Astrocyte (in vitro differentiated cells and primary cell): ENCODE measurements at regions not wholly inside any gene's neighbourhood (a gene's known extent, or its start where the extent isn't known, plus 50 kb on each side); places are given as distances from the start of the nearest gene placed in this dataset.

Source experiments
- DNase-seq: peaks from one replicate; pipeline ENCODE4 v3.0.0-alpha.2; 2010; ENCODE audit warnings: low read depth
- FAIRE-seq: peaks from 2 replicates; lab custom pipeline; 2011; peaks lifted over from hg19 to GRCh38; lab: Jason Lieb, UNC
- H2AFZ ChIP-seq: 2 replicates; pipeline ENCODE4 v1.6.0; 2012; ENCODE audit warnings: low read depth, low read length, inconsistent platforms
- H3K27ac ChIP-seq: 2 replicates; pipeline ENCODE4 v1.5.1; 2011; ENCODE audit warnings: low read depth, low read length, inconsistent platforms
- H3K27me3 ChIP-seq: 2 replicates; pipeline ENCODE4 v1.6.0; 2011; ENCODE audit warnings: low read length, inconsistent platforms; ENCODE audit not compliant: insufficient read depth
- H3K36me3 ChIP-seq: 2 replicates; pipeline ENCODE4 v1.5.1; 2011; ENCODE audit warnings: low read length, inconsistent platforms; ENCODE audit not compliant: insufficient read depth
- H3K4me1 ChIP-seq: 2 replicates; pipeline ENCODE4 v1.5.1; 2011; ENCODE audit warnings: low read length, inconsistent platforms; ENCODE audit not compliant: insufficient read depth
- H3K4me2 ChIP-seq: 2 replicates; pipeline ENCODE4 v1.6.0; 2012; ENCODE audit warnings: low read length, inconsistent platforms
- H3K4me3 ChIP-seq: 2 replicates; pipeline ENCODE4 v1.5.1; 2011; ENCODE audit warnings: low read depth, mild to moderate bottlenecking, low read length, inconsistent platforms; ENCODE audit not compliant: insufficient read depth
- H3K79me2 ChIP-seq: 2 replicates; pipeline ENCODE4 v1.6.0; 2012; ENCODE audit warnings: mild to moderate bottlenecking, low read length, inconsistent platforms; ENCODE audit not compliant: insufficient read depth
- H3K9ac ChIP-seq: 2 replicates; pipeline ENCODE4 v1.6.0; 2012; ENCODE audit warnings: mild to moderate bottlenecking, low read length, inconsistent platforms
- H3K9me3 ChIP-seq: 2 replicates; pipeline ENCODE4 v1.5.1; 2012; ENCODE audit warnings: low read depth, mild to moderate bottlenecking, low read length, inconsistent platforms; ENCODE audit not compliant: insufficient read depth
- H4K20me1 ChIP-seq: 2 replicates; pipeline ENCODE4 v1.6.0; 2012; ENCODE audit warnings: low read length, inconsistent platforms; ENCODE audit not compliant: insufficient read depth
- H3K27ac Mint-ChIP-seq: one replicate; pipeline ENCODE4 v1.8.0; 2021; ENCODE audit warnings: mild to moderate bottlenecking, mixed read lengths; ENCODE audit not compliant: unreplicated experiment
- H3K27me3 Mint-ChIP-seq: one replicate; pipeline ENCODE4 v1.8.0; 2021; ENCODE audit warnings: low read depth, mixed read lengths; ENCODE audit not compliant: unreplicated experiment
- H3K36me3 Mint-ChIP-seq: one replicate; pipeline ENCODE4 v1.8.0; 2021; ENCODE audit warnings: low read depth, mixed read lengths; ENCODE audit not compliant: unreplicated experiment
- H3K4me1 Mint-ChIP-seq: one replicate; pipeline ENCODE4 v1.8.0; 2021; ENCODE audit warnings: low read depth, mixed read lengths; ENCODE audit not compliant: unreplicated experiment
- H3K4me3 Mint-ChIP-seq: one replicate; pipeline ENCODE4 v1.8.0; 2021; ENCODE audit warnings: mild to moderate bottlenecking, moderate library complexity, mixed read lengths; ENCODE audit not compliant: unreplicated experiment
- H3K9me3 Mint-ChIP-seq: one replicate; pipeline ENCODE4 v1.8.0; 2021; ENCODE audit warnings: mild to moderate bottlenecking, mixed read lengths; ENCODE audit not compliant: unreplicated experiment
- EZH2 ChIP-seq: IDR thresholded peaks from 2 replicates; pipeline ENCODE4 v1.6.1; 2012; ENCODE audit warnings: mild to moderate bottlenecking, low read length, inconsistent platforms; ENCODE audit not compliant: insufficient read depth
- TF ChIP-seq, protein P1 (sequence below): IDR thresholded peaks from 2 replicates; pipeline ENCODE4 v1.5.1; 2011; ENCODE audit warnings: low read depth, mild to moderate bottlenecking, inconsistent platforms, low read length, moderate library complexity; ENCODE audit not compliant: insufficient read depth

DNA sequence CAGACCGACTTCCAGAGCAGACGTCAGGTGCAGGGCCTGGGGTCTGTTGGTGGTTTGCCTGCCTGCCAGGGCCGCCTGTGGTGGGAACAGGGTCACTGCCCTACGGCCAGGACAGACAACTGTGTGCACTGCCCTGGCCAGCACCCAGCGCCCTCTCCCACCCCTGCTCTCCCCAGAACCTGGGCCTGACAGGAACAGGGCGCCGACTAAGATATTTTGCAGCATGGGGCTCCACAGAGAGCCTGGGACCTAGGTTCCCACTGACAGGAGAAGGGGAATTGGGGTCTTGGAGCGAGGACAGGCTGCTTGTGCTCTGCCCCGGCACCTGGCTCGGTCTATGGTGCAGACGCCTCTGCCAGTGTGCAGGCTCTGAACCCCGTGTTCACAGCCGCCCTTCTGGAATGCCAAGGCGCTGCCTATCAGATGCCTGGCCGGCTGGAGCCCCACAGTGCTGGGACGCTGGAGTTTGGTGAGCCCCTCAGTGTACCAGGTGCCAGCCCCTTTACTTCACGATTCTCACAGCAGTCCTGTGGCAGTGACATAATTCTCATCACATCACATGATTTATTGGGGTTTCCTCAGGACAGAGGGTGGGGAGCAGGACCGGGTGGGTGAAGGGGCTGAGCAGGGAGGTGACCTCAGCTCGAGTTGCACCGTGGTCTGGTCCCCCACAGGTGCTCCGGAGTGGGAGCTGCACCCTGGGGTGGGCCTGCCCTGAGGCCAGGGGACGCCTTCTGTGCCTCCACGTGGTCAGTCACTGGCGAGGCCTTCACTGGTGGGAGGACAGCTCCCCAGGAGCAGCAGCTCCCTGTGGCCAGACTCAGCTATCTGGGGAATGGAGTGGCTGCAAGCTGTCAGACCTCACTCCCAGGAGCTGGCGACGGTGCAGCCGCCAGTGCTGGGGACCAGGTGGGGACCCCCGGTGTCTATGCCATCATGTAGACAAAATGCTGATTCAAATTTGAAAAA lies 113.8 kb upstream of the LRPAP1 start:
- DNase-seq = no peak
- Histone ChIP-seq H3K4me3 (no peak overlapping the region), H2AFZ (no peak overlapping the region), H3K36me3 (no peaks in the 10 kb centered on the region), H3K9me3 (no peaks in the 10 kb centered on the region), H3K4me1 (no peaks in the 10 kb centered on the region), H4K20me1 (no peaks in the 10 kb centered on the region), H3K27me3 (peaks cover 3% of the 10 kb centered on the region), H3K79me2 (no peaks in the 10 kb centered on the region), H3K27ac (no peak overlapping the region), H3K4me2 (peak overlapping the region; percentile 7), H3K9ac (no peak overlapping the region)
- TF ChIP-seq EZH2 = no peak
- TF ChIP-seq, protein P1, sequence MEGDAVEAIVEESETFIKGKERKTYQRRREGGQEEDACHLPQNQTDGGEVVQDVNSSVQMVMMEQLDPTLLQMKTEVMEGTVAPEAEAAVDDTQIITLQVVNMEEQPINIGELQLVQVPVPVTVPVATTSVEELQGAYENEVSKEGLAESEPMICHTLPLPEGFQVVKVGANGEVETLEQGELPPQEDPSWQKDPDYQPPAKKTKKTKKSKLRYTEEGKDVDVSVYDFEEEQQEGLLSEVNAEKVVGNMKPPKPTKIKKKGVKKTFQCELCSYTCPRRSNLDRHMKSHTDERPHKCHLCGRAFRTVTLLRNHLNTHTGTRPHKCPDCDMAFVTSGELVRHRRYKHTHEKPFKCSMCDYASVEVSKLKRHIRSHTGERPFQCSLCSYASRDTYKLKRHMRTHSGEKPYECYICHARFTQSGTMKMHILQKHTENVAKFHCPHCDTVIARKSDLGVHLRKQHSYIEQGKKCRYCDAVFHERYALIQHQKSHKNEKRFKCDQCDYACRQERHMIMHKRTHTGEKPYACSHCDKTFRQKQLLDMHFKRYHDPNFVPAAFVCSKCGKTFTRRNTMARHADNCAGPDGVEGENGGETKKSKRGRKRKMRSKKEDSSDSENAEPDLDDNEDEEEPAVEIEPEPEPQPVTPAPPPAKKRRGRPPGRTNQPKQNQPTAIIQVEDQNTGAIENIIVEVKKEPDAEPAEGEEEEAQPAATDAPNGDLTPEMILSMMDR = no peak
- Mint-ChIP-seq H3K9me3 (peaks cover 6% of the 10 kb centered on the region), H3K27me3 (peaks cover 50% of the 10 kb centered on the region), H3K36me3 (no peaks in the 10 kb centered on the region), H3K27ac (no peak overlapping the region), H3K4me3 (no peak overlapping the region), H3K4me1 (peaks cover 5% of the 10 kb centered on the region)
- no peak for FAIRE-seq

DNA sequence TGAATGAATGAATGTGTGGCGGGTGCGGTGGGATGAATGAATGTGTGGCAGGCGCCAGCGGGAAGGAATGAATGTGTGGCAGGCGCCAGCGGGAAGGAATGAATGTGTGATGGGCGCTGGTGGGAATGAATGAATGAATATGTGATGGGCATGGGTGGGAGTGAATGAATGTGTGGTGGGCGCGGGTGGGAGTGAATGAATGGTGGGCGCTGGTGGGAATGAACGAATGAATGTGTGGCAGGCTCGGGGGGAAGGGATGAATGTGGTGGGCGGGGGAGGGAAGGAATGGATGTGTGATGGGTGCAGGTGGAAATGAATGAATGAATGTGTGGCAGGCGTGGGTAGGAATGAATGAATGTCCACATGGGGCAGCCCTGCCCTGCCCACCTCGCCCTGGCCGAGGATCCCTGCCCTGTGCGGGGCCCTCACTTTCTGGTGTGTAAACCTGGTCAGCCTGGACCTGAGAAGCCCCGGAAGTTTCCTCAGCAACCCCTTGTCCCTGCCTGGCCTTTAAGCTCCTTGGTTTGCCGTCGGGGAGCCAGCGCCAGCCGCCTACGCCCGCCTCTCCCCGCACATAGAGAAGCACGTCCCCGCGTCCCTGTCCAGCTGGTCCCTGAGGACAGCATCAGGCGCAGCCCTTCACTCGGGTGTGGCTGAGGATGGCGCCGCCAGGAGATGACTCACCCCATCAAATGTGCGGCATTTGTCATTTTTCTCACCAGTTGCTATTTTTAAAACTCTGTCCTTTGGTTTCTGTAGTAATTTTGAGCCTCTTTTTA lies 112.8 kb upstream of the LRPAP1 start:
- no peak overlapping the region for H3K27ac ChIP-seq
- no peaks in the 10 kb centered on the region for H3K9me3 Mint-ChIP-seq
- no peaks in the 10 kb centered on the region for H3K36me3 ChIP-seq
- no peak overlapping the region for H3K4me3 Mint-ChIP-seq
- peaks cover 9% of the 10 kb centered on the region for H3K4me1 Mint-ChIP-seq
- H3K4me1 ChIP-seq = no peaks in the 10 kb centered on the region
- H3K36me3 Mint-ChIP-seq = no peaks in the 10 kb centered on the region
- peak overlapping the region; percentile 7 for H3K4me2 ChIP-seq
- H3K27ac Mint-ChIP-seq = no peak overlapping the region
- H4K20me1 ChIP-seq = no peaks in the 10 kb centered on the region
- no peaks in the 10 kb centered on the region for H3K9me3 ChIP-seq
- peaks cover 3% of the 10 kb centered on the region for H3K27me3 ChIP-seq
- H3K9ac ChIP-seq = no peak overlapping the region
- H2AFZ ChIP-seq = no peak overlapping the region
- H3K27me3 Mint-ChIP-seq = peaks cover 43% of the 10 kb centered on the region
- H3K79me2 ChIP-seq = no peaks in the 10 kb centered on the region
- DNase-seq = peak; percentile 12
- FAIRE-seq = no peak
- TF ChIP-seq EZH2 = no peak
- TF ChIP-seq, protein P1 = no peak
- H3K4me3 ChIP-seq = no peak overlapping the region
